GM21447 (cell line): ENCODE measurements at regions not wholly inside any gene's neighbourhood (a gene's known extent, or its start where the extent isn't known, plus 50 kb on each side); places are given as distances from the start of the nearest gene placed in this dataset.
"Not testable (repeated sequence)": the region's sequence is repeated elsewhere in the genome, so short reads cannot be mapped to it uniquely, and the experiment has no call there.

Experiments
- ATAC-seq: cut with Tn5 transposase; IDR thresholded peaks from one replicate; pipeline ENCODE4 v1.9.1; 2021; ENCODE audit not compliant: unreplicated experiment

GRCh38 chr4:120209706-120210105 lies 143.1 kb upstream of the MAD2L1 start:
- ATAC-seq, result no peak

- no peak for ATAC-seq
Observed at GRCh38 chr4:120207021-120207420, 140.4 kb upstream of the MAD2L1 start.

GRCh38 chr4:120202222-120202621 lies 135.6 kb upstream of the MAD2L1 start:
- no peak for ATAC-seq

- not testable (repeated sequence) for ATAC-seq
Observed at GRCh38 chr4:120200573-120201110, 134.0 kb upstream of the MAD2L1 start.

- no peak for ATAC-seq
Observed at GRCh38 chr4:120198411-120198810, 131.8 kb upstream of the MAD2L1 start.

- no peak for ATAC-seq
Observed at GRCh38 chr4:120177603-120178002, 111.0 kb upstream of the MAD2L1 start.

GRCh38 chr4:120175272-120175671 lies 108.6 kb upstream of the MAD2L1 start:
- no peak for ATAC-seq

- no peak for ATAC-seq
Observed at GRCh38 chr4:120163895-120164294, 97.2 kb upstream of the MAD2L1 start.

GRCh38 chr4:120158841-120159463 lies 92.3 kb upstream of the MAD2L1 start:
- no peak for ATAC-seq

GRCh38 chr4:120158046-120158445 lies 91.4 kb upstream of the MAD2L1 start:
- ATAC-seq, result no peak

- ATAC-seq, result no peak
Observed at GRCh38 chr4:120156120-120156718, 89.6 kb upstream of the MAD2L1 start.

GRCh38 chr4:120155287-120155686 lies 88.6 kb upstream of the MAD2L1 start:
- ATAC-seq, result no peak

- no peak for ATAC-seq
Observed at GRCh38 chr4:120144634-120145033, 78.0 kb upstream of the MAD2L1 start.

GRCh38 chr4:120144041-120144440 lies 77.4 kb upstream of the MAD2L1 start:
- no peak for ATAC-seq

GRCh38 chr4:120139392-120139791 lies 72.7 kb upstream of the MAD2L1 start:
- no peak for ATAC-seq

- no peak for ATAC-seq
Observed at GRCh38 chr4:120132935-120133334, 66.3 kb upstream of the MAD2L1 start.

- ATAC-seq, result no peak
Observed at GRCh38 chr4:120130786-120131185, 64.1 kb upstream of the MAD2L1 start.
